Astrocyte (in vitro differentiated cells and primary cell): ENCODE measurements at regions not wholly inside any gene's neighbourhood (a gene's known extent, or its start where the extent isn't known, plus 50 kb on each side); places are given as distances from the start of the nearest gene placed in this dataset.

Experiments used
- DNase-seq: peaks from one replicate; pipeline ENCODE4 v3.0.0-alpha.2; 2010; ENCODE audit warnings: low read depth
- FAIRE-seq: peaks from 2 replicates; lab custom pipeline; 2011; peaks lifted over from hg19 to GRCh38; lab: Jason Lieb, UNC
- H2AFZ ChIP-seq: 2 replicates; pipeline ENCODE4 v1.6.0; 2012; ENCODE audit warnings: low read depth, low read length, inconsistent platforms
- H3K27ac ChIP-seq: 2 replicates; pipeline ENCODE4 v1.5.1; 2011; ENCODE audit warnings: low read depth, low read length, inconsistent platforms
- H3K27me3 ChIP-seq: 2 replicates; pipeline ENCODE4 v1.6.0; 2011; ENCODE audit warnings: low read length, inconsistent platforms; ENCODE audit not compliant: insufficient read depth
- H3K36me3 ChIP-seq: 2 replicates; pipeline ENCODE4 v1.5.1; 2011; ENCODE audit warnings: low read length, inconsistent platforms; ENCODE audit not compliant: insufficient read depth
- H3K4me1 ChIP-seq: 2 replicates; pipeline ENCODE4 v1.5.1; 2011; ENCODE audit warnings: low read length, inconsistent platforms; ENCODE audit not compliant: insufficient read depth
- H3K4me2 ChIP-seq: 2 replicates; pipeline ENCODE4 v1.6.0; 2012; ENCODE audit warnings: low read length, inconsistent platforms
- H3K4me3 ChIP-seq: 2 replicates; pipeline ENCODE4 v1.5.1; 2011; ENCODE audit warnings: low read depth, mild to moderate bottlenecking, low read length, inconsistent platforms; ENCODE audit not compliant: insufficient read depth
- H3K79me2 ChIP-seq: 2 replicates; pipeline ENCODE4 v1.6.0; 2012; ENCODE audit warnings: mild to moderate bottlenecking, low read length, inconsistent platforms; ENCODE audit not compliant: insufficient read depth
- H3K9ac ChIP-seq: 2 replicates; pipeline ENCODE4 v1.6.0; 2012; ENCODE audit warnings: mild to moderate bottlenecking, low read length, inconsistent platforms
- H3K9me3 ChIP-seq: 2 replicates; pipeline ENCODE4 v1.5.1; 2012; ENCODE audit warnings: low read depth, mild to moderate bottlenecking, low read length, inconsistent platforms; ENCODE audit not compliant: insufficient read depth
- H4K20me1 ChIP-seq: 2 replicates; pipeline ENCODE4 v1.6.0; 2012; ENCODE audit warnings: low read length, inconsistent platforms; ENCODE audit not compliant: insufficient read depth
- H3K27ac Mint-ChIP-seq: one replicate; pipeline ENCODE4 v1.8.0; 2021; ENCODE audit warnings: mild to moderate bottlenecking, mixed read lengths; ENCODE audit not compliant: unreplicated experiment
- H3K27me3 Mint-ChIP-seq: one replicate; pipeline ENCODE4 v1.8.0; 2021; ENCODE audit warnings: low read depth, mixed read lengths; ENCODE audit not compliant: unreplicated experiment
- H3K36me3 Mint-ChIP-seq: one replicate; pipeline ENCODE4 v1.8.0; 2021; ENCODE audit warnings: low read depth, mixed read lengths; ENCODE audit not compliant: unreplicated experiment
- H3K4me1 Mint-ChIP-seq: one replicate; pipeline ENCODE4 v1.8.0; 2021; ENCODE audit warnings: low read depth, mixed read lengths; ENCODE audit not compliant: unreplicated experiment
- H3K4me3 Mint-ChIP-seq: one replicate; pipeline ENCODE4 v1.8.0; 2021; ENCODE audit warnings: mild to moderate bottlenecking, moderate library complexity, mixed read lengths; ENCODE audit not compliant: unreplicated experiment
- H3K9me3 Mint-ChIP-seq: one replicate; pipeline ENCODE4 v1.8.0; 2021; ENCODE audit warnings: mild to moderate bottlenecking, mixed read lengths; ENCODE audit not compliant: unreplicated experiment
- EZH2 ChIP-seq: IDR thresholded peaks from 2 replicates; pipeline ENCODE4 v1.6.1; 2012; ENCODE audit warnings: mild to moderate bottlenecking, low read length, inconsistent platforms; ENCODE audit not compliant: insufficient read depth
- TF ChIP-seq, protein P1 (sequence below): IDR thresholded peaks from 2 replicates; pipeline ENCODE4 v1.5.1; 2011; ENCODE audit warnings: low read depth, mild to moderate bottlenecking, inconsistent platforms, low read length, moderate library complexity; ENCODE audit not compliant: insufficient read depth

DNA sequence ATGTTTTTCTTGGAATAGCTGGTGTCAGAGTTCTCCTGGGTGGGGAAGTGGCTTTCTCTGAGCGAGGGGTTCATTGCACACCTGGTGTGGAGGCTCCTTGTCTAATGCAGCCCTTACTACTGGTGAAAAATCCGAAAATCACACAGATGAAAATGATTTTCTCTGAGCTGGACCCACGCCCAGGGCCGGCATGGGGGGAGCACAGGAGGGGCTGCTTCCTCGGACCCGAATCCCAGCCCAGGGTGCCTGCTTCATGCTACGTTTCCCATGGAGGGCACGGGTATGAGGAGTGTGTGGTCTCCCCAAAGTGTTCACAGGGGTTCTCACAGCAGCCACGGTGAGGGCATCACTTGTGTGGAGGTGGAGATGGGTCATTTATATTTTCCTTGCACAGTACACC, 288.0 kb upstream of the HDAC4 start:
- no peak for FAIRE-seq
- H3K4me3 Mint-ChIP-seq: no peak overlapping the region

DNA sequence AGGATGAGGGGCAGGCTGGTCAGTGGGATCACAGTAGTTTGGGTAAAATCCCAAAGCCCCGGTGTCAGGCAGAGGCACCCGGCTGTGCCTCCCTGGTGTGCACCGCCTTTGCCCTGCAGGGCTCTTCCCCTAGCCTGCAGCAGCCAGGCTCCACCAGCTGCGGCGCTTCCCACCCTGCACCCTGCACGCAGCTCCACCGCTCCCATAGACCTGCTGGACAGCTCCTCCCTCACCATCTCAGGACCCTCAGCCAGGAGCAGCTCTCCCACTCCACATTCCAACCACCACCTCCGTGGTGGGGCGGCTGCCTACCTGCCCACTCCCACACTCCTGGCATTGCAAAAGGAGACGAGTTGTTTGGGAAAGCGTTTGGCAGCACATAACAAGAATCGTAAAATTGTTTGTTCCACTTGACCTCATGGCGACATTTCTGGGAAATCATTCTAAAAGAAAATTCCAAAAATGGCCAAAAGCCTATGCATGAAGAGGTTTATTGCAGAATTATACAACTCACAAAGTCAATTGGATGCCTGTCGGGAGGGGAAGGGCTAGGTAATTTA, 287.4 kb upstream of the HDAC4 start:
- H4K20me1 ChIP-seq: no peaks in the 10 kb centered on the region
- no peak overlapping the region for H2AFZ ChIP-seq
- Mint-ChIP-seq H3K36me3 (no peaks in the 10 kb centered on the region), H3K27me3 (peaks cover 42% of the 10 kb centered on the region), H3K27ac (no peak overlapping the region), H3K9me3 (peaks cover 2% of the 10 kb centered on the region), H3K4me1 (no peaks in the 10 kb centered on the region), H3K4me3 (no peak overlapping the region)
- H3K27ac ChIP-seq: no peak overlapping the region
- H3K36me3 ChIP-seq: no peaks in the 10 kb centered on the region
- DNase-seq (no peak), FAIRE-seq (no peak)
- H3K27me3 ChIP-seq: no peaks in the 10 kb centered on the region
- H3K4me3 ChIP-seq: no peak overlapping the region
- no peaks in the 10 kb centered on the region for H3K4me1 ChIP-seq
- no peak for TF ChIP-seq EZH2
- TF ChIP-seq, protein P1, sequence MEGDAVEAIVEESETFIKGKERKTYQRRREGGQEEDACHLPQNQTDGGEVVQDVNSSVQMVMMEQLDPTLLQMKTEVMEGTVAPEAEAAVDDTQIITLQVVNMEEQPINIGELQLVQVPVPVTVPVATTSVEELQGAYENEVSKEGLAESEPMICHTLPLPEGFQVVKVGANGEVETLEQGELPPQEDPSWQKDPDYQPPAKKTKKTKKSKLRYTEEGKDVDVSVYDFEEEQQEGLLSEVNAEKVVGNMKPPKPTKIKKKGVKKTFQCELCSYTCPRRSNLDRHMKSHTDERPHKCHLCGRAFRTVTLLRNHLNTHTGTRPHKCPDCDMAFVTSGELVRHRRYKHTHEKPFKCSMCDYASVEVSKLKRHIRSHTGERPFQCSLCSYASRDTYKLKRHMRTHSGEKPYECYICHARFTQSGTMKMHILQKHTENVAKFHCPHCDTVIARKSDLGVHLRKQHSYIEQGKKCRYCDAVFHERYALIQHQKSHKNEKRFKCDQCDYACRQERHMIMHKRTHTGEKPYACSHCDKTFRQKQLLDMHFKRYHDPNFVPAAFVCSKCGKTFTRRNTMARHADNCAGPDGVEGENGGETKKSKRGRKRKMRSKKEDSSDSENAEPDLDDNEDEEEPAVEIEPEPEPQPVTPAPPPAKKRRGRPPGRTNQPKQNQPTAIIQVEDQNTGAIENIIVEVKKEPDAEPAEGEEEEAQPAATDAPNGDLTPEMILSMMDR: no peak
- no peaks in the 10 kb centered on the region for H3K79me2 ChIP-seq
- H3K9me3 ChIP-seq: no peaks in the 10 kb centered on the region
- H3K9ac ChIP-seq: no peak overlapping the region
- no peak overlapping the region for H3K4me2 ChIP-seq

More for the DNA sequence above, 288.0 kb upstream of the HDAC4 start:
- Histone ChIP-seq H3K27me3 (no peaks in the 10 kb centered on the region), H3K9me3 (no peaks in the 10 kb centered on the region), H2AFZ (no peak overlapping the region), H3K4me1 (no peaks in the 10 kb centered on the region), H3K4me3 (no peak overlapping the region), H3K79me2 (no peaks in the 10 kb centered on the region), H3K9ac (no peak overlapping the region), H3K36me3 (no peaks in the 10 kb centered on the region), H4K20me1 (no peaks in the 10 kb centered on the region), H3K27ac (no peak overlapping the region), H3K4me2 (no peak overlapping the region)
- H3K27ac Mint-ChIP-seq: no peak overlapping the region
- peaks cover 40% of the 10 kb centered on the region for H3K27me3 Mint-ChIP-seq
- H3K36me3 Mint-ChIP-seq: no peaks in the 10 kb centered on the region
- no peaks in the 10 kb centered on the region for H3K4me1 Mint-ChIP-seq
- DNase-seq: no peak
- H3K9me3 Mint-ChIP-seq: peaks cover 2% of the 10 kb centered on the region
- no peak for TF ChIP-seq EZH2
- TF ChIP-seq, protein P1: no peak

DNA sequence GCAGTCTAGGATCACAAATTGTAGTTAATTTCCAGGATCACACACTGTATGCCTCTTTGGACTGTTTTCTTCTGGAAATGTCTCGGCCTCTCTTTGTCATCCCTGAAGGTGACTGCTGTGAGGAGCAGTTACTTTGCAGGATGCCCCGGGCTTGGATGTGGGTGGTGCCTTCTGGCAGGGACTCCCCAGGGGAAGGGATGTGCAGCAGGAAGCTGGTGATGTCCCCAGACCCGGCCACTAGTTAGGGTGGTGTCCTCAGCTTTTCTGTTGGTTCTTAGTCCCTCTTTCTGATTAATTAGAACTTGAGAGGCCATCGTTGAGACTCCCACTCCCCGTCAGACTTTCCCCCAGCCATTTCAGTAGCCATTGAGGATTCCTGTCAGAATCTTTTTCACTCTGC, 286.6 kb upstream of the HDAC4 start:
- H3K9me3 ChIP-seq: no peaks in the 10 kb centered on the region
- H2AFZ ChIP-seq: no peak overlapping the region
- H3K27me3 Mint-ChIP-seq: peaks cover 47% of the 10 kb centered on the region
- peaks cover 4% of the 10 kb centered on the region for H3K9me3 Mint-ChIP-seq
- no peak overlapping the region for H3K27ac Mint-ChIP-seq
- H3K4me1 ChIP-seq: no peaks in the 10 kb centered on the region
- no peak overlapping the region for H3K4me2 ChIP-seq
- H3K36me3 Mint-ChIP-seq: no peaks in the 10 kb centered on the region
- no peaks in the 10 kb centered on the region for H3K4me1 Mint-ChIP-seq
- H3K36me3 ChIP-seq: no peaks in the 10 kb centered on the region
- no peak overlapping the region for H3K9ac ChIP-seq
- H3K27ac ChIP-seq: no peak overlapping the region
- H3K4me3 ChIP-seq: no peak overlapping the region
- DNase-seq (no peak), FAIRE-seq (no peak)
- H3K79me2 ChIP-seq: no peaks in the 10 kb centered on the region
- H3K4me3 Mint-ChIP-seq: no peak overlapping the region
- TF ChIP-seq, protein P1: no peak
- TF ChIP-seq EZH2: no peak
- no peaks in the 10 kb centered on the region for H3K27me3 ChIP-seq
- no peaks in the 10 kb centered on the region for H4K20me1 ChIP-seq
